ENCODE measurements at regions not wholly inside any gene's neighbourhood (a gene's known extent, or its start where the extent isn't known, plus 50 kb on each side); places are given as distances from the start of the nearest gene placed in this dataset.

GRCh38 chr18:43392168-43392567, 114.9 kb upstream of the SYT4 start:
- Mint-ChIP-seq H3K4me1 (ENCODE audit: insufficient read depth, unreplicated experiment) (no peaks in the 10 kb centered on the region), H3K9me3 (ENCODE audit: unreplicated experiment) (no peaks in the 10 kb centered on the region), H3K36me3 (ENCODE audit: insufficient read depth, unreplicated experiment) (no peaks in the 10 kb centered on the region), H3K4me3 (ENCODE audit: unreplicated experiment) (no peak overlapping the region), H3K27me3 (ENCODE audit: insufficient read depth, unreplicated experiment) (peaks cover 40% of the 10 kb centered on the region), H3K27ac (ENCODE audit: low read depth, unreplicated experiment) (no peak overlapping the region)
- intact Hi-C loops (cut with micrococcal nuclease): no loop called here
- TF ChIP-seq CTCF (IDR thresholded peaks at IDR 0.05; ENCODE audit: unreplicated experiment): no peak
- no TSS peak for BruUV-seq (replicated peaks)
- ChIA-PET POLR2A (no interaction called here), CTCF (no interaction called here)
- DNase-seq (ENCODE audit: unreplicated experiment): no peak

- Mint-ChIP-seq H3K36me3 (ENCODE audit: insufficient read depth, unreplicated experiment) (no peaks in the 10 kb centered on the region), H3K27me3 (ENCODE audit: insufficient read depth, unreplicated experiment) (peaks cover 39% of the 10 kb centered on the region), H3K9me3 (ENCODE audit: unreplicated experiment) (no peaks in the 10 kb centered on the region), H3K27ac (ENCODE audit: low read depth, unreplicated experiment) (no peak overlapping the region), H3K4me1 (ENCODE audit: insufficient read depth, unreplicated experiment) (no peaks in the 10 kb centered on the region), H3K4me3 (ENCODE audit: unreplicated experiment) (no peak overlapping the region)
- DNase-seq (ENCODE audit: unreplicated experiment): no peak
- no peak for TF ChIP-seq CTCF (IDR thresholded peaks at IDR 0.05; ENCODE audit: unreplicated experiment)
- intact Hi-C loops (cut with micrococcal nuclease): no loop called here
- no TSS peak for BruUV-seq (replicated peaks)
- ChIA-PET POLR2A (no interaction called here), CTCF (interaction anchor here (0.6 to 1.7 kb wide), 3 partner anchors 9 to 1279 kb away, joined by 3 to 7 read pairs (median 6); no protein-coding TSS in a partner anchor)
Observed at GRCh38 chr18:43393174-43393573, 115.9 kb upstream of the SYT4 start.

- peaks cover 20% of the 10 kb centered on the region for H3K27me3 Mint-ChIP-seq (ENCODE audit: insufficient read depth, unreplicated experiment)
- no peaks in the 10 kb centered on the region for H3K36me3 Mint-ChIP-seq (ENCODE audit: insufficient read depth, unreplicated experiment)
- no peak overlapping the region for H3K27ac Mint-ChIP-seq (ENCODE audit: low read depth, unreplicated experiment)
- peaks cover 10% of the 10 kb centered on the region for H3K4me1 Mint-ChIP-seq (ENCODE audit: insufficient read depth, unreplicated experiment)
- H3K4me3 Mint-ChIP-seq (ENCODE audit: unreplicated experiment): no peak overlapping the region
- DNase-seq (ENCODE audit: unreplicated experiment): peak; percentile 33
- intact Hi-C loops (cut with micrococcal nuclease): loop anchor here (1.0 to 5.0 kb wide), 5 partner anchors 119 to 1282 kb away; partner anchors contain the start of gene SYT4
- peak; percentile 49 for TF ChIP-seq CTCF (IDR thresholded peaks at IDR 0.05; ENCODE audit: unreplicated experiment)
- CTCF ChIA-PET: interaction anchor here (0.6 to 1.3 kb wide), 6 partner anchors 12 to 1282 kb away, joined by 3 to 6 read pairs (median 3); no protein-coding TSS in a partner anchor
- POLR2A ChIA-PET: no interaction called here
- BruUV-seq (replicated peaks): no TSS peak
- H3K9me3 Mint-ChIP-seq (ENCODE audit: unreplicated experiment): no peaks in the 10 kb centered on the region
Observed at GRCh38 chr18:43396266-43396665, 119.0 kb upstream of the SYT4 start.

GRCh38 chr18:43398601-43399000, 121.3 kb upstream of the SYT4 start:
- DNase-seq (ENCODE audit: unreplicated experiment): no peak
- TF ChIP-seq CTCF (IDR thresholded peaks at IDR 0.05; ENCODE audit: unreplicated experiment): no peak
- ChIA-PET POLR2A (no interaction called here), CTCF (interaction anchor here (1.0 to 1.5 kb wide), 3 partner anchors 803 to 1100 kb away, joined by 3 read pairs; no protein-coding TSS in a partner anchor)
- Mint-ChIP-seq H3K4me3 (ENCODE audit: unreplicated experiment) (no peak overlapping the region), H3K27ac (ENCODE audit: low read depth, unreplicated experiment) (no peak overlapping the region), H3K9me3 (ENCODE audit: unreplicated experiment) (no peaks in the 10 kb centered on the region), H3K36me3 (ENCODE audit: insufficient read depth, unreplicated experiment) (no peaks in the 10 kb centered on the region), H3K4me1 (ENCODE audit: insufficient read depth, unreplicated experiment) (peaks cover 10% of the 10 kb centered on the region), H3K27me3 (ENCODE audit: insufficient read depth, unreplicated experiment) (peaks cover 9% of the 10 kb centered on the region)
- intact Hi-C loops (cut with micrococcal nuclease): loop anchor here (5.0 kb wide), 1 partner anchor 164 kb away; no protein-coding TSS in a partner anchor
- BruUV-seq (replicated peaks): no TSS peak
